ENCODE measurements at regions not wholly inside any gene's neighbourhood (a gene's known extent, or its start where the extent isn't known, plus 50 kb on each side); places are given as distances from the start of the nearest gene placed in this dataset.

GRCh38 chr20:24236963-24237362 lies 232.5 kb upstream of the SYNDIG1 start:
- no peak for TF ChIP-seq POLR2A (IDR thresholded peaks at IDR 0.05)
- no peak for TF ChIP-seq CTCF (IDR thresholded peaks at IDR 0.05)
- TF ChIP-seq POLR2AphosphoS5 (IDR thresholded peaks at IDR 0.05; ENCODE audit: insufficient read depth in 1 of 2, low read depth in 1 of 2) = no peak

Data from vagina (tissue), 2 donors.